Activated naive CD4-positive, alpha-beta T cell treated with anti-CD3 and anti-CD28 coated beads, Interleukin-2, amount 50 U/mL, for 16 hours (primary cell): ENCODE measurements at regions not wholly inside any gene's neighbourhood (a gene's known extent, or its start where the extent isn't known, plus 50 kb on each side); places are given as distances from the start of the nearest gene placed in this dataset.

Source experiments
- DNase-seq: peaks from one replicate; pipeline ENCODE4 v3.0.0-alpha.2; 2020

GRCh38 chr17:36661047-36661666, 59.8 kb downstream of the MRM1 start:
- no peak for DNase-seq

GRCh38 chr17:36661688-36662087, 60.3 kb downstream of the MRM1 start:
- DNase-seq = no peak

GRCh38 chr17:36665417-36665816, 64.0 kb downstream of the MRM1 start:
- no peak for DNase-seq

- no peak for DNase-seq
Observed at GRCh38 chr17:36667922-36668321, 66.5 kb downstream of the MRM1 start.

GRCh38 chr17:36668824-36669223, 67.4 kb downstream of the MRM1 start:
- DNase-seq = no peak

GRCh38 chr17:36671144-36671543, 69.8 kb downstream of the MRM1 start:
- DNase-seq = no peak

- DNase-seq = no peak
Observed at GRCh38 chr17:36672403-36672918, 71.1 kb downstream of the MRM1 start.

- no peak for DNase-seq
Observed at GRCh38 chr17:36673068-36673467, 71.7 kb downstream of the MRM1 start.

- no peak for DNase-seq
Observed at GRCh38 chr17:36673637-36674277, 72.4 kb downstream of the MRM1 start.

- no peak for DNase-seq
Observed at GRCh38 chr17:36674278-36674650, 72.9 kb downstream of the MRM1 start.

- no peak for DNase-seq
Observed at GRCh38 chr17:36675250-36675649, 73.9 kb downstream of the MRM1 start.

GRCh38 chr17:36675786-36676185, 74.4 kb downstream of the MRM1 start:
- DNase-seq = no peak

GRCh38 chr17:36679815-36680467, 78.6 kb downstream of the MRM1 start:
- DNase-seq = no peak

- no peak for DNase-seq
Observed at GRCh38 chr17:36680701-36681202, 79.4 kb downstream of the MRM1 start.

- DNase-seq = no peak
Observed at GRCh38 chr17:36682773-36683172, 81.4 kb downstream of the MRM1 start.

- DNase-seq = no peak
Observed at GRCh38 chr17:36683387-36683786, 82.0 kb downstream of the MRM1 start.

GRCh38 chr17:36684134-36684533, 82.8 kb downstream of the MRM1 start:
- DNase-seq = no peak

- DNase-seq = no peak
Observed at GRCh38 chr17:36686123-36686669, 84.8 kb downstream of the MRM1 start.

GRCh38 chr17:36687736-36688135, 86.4 kb downstream of the MRM1 start:
- DNase-seq = no peak

GRCh38 chr17:36689089-36689667, 87.8 kb downstream of the MRM1 start:
- no peak for DNase-seq

- DNase-seq = no peak
Observed at GRCh38 chr17:36690190-36690589, 88.8 kb downstream of the MRM1 start.

GRCh38 chr17:36691606-36692005, 90.2 kb downstream of the MRM1 start:
- DNase-seq = no peak

GRCh38 chr17:36695082-36695481, 93.7 kb downstream of the MRM1 start:
- DNase-seq = no peak
